LoVo (cell line): ENCODE measurements at regions not wholly inside any gene's neighbourhood (a gene's known extent, or its start where the extent isn't known, plus 50 kb on each side); places are given as distances from the start of the nearest gene placed in this dataset.
A peak's percentile ranks its signal among the peaks of the same experiment; 100 is the strongest.

Experiments used
- DNase-seq: peaks from one replicate; pipeline ENCODE4 v3.0.0-alpha.2; 2016; ENCODE audit warnings: low spot score

DNA sequence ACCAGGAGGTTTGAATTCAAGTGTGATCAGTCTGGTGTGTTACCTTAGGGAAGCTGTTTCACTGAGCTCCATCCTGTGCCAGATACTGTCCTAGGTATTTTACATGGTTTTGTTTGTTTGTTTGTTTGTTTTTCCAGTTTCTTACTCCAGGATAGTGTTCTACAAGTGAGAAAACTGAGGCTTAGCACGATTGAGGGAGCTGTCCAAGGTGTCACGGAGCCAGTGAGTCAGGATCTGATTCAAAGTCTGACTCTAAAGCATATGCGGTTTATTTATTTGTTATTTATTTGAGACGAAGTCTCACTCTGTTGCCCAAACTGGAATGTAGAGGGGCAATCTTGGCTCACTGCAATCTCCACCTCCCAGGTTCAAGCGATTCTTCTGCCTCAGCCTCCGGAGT, 79.7 kb upstream of the GNG2 start:
- no peak for DNase-seq

DNA sequence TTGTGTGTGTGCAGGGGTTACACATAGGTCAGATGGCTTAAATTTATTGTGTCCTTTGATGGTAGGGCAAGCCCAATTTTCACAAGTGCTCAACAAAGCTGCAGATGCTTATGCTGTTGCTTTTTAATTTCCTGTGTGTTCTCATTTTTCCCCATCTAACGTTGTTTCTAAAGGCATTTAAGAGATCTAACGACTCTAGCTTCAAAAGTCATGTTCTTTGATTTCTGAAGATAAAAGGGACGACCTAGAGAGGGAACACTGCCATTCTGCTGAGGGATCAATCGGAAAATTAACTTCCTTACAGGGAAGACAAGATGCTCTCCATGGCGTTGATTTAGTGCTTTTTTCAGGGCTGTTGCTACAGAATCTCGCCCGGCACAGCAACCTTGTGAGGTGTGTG, 79.0 kb upstream of the GNG2 start:
- no peak for DNase-seq

DNA sequence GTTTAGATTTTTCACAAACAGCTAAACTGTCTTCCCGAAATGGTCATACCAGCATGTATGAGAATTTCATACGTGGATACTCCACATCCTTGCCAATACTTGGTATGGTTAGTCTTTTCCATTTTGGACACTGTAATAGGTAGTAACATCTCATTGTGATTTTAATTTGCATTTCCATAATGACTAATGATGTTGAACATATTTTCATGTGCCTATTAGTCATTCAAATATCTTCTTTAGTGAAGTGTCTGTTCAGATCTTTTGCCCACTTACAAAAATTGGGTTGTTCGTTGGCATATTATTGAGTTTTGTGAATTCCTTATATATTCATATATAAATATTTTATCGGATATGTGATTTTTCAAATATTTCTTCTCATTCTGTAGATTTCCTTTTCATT, 78.0 kb upstream of the GNG2 start:
- no peak for DNase-seq

DNA sequence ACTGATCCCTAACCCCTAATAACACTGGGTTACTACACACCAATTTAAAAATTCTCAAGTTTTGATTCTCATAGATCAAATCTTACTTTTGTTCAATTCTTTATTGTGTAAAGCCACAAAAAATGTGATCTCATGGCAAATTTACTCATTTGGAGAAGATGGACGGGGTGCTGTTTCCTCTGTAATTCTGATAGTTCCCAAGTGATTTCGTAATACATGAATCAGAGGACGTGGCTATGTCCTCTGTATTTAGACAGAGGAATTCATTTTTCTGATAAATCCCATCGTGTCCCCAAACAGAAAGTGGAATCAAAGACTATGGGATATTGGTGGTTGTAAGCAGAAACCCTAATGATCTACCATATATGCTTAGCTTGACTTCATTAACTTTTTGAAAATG, 76.6 kb upstream of the GNG2 start:
- DNase-seq: no peak

DNA sequence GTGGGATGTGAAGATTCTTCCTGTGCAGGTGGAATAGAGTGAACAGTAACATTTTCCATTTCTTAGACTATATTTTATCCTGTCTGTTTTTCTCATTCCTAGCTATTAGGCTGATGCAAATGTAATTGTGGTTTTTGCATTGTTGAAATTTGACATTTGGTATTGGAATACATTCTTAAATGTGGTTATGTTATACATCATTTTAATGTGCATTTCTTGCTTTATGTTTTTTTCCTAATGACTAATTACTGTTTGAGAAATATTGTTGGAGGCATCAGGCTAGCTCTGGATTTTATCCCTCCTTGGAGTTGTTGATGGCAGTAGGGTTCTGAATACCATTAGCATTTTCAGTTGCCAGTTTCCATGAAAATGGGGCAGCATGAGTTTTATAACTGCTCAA, 75.9 kb upstream of the GNG2 start:
- no peak for DNase-seq

DNA sequence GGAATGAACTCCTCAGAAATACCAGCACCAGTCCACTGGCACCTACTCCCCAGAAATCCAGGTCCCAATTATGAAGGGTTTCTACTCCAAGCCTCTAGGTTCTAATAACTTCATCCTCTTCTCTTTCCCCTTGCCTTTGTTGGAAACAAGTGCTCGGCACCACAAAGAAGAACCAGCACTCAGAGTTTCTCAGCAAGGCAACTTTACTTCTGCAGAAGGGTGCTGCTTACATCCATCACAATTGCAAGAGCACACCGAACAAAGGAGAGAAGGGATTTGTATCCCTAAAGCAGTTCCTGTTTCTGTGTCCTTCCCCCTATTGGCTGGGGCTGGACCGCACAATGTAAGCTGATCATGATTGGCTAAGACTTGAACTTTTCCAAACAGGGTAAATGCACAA, 74.2 kb upstream of the GNG2 start:
- no peak for DNase-seq

DNA sequence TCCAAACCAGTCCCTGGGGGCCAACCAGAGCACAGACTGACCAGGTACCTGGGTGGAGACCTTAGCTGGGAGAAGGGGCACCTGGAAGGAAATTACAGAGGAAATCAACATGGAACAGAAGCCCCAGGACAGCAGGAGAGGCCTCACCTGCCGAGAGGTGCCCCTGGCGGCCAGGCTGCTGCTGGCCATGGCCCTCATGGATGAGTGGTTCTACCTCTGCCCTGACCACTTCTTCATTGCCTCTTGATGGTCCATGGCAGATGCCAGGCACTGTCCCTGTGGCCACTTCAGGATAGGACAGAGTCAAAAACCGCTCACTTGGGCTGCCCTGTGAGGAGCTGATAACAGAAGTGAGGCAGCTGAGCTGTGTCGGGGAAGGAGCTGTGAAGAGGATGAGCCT, 73.1 kb upstream of the GNG2 start:
- no peak for DNase-seq

DNA sequence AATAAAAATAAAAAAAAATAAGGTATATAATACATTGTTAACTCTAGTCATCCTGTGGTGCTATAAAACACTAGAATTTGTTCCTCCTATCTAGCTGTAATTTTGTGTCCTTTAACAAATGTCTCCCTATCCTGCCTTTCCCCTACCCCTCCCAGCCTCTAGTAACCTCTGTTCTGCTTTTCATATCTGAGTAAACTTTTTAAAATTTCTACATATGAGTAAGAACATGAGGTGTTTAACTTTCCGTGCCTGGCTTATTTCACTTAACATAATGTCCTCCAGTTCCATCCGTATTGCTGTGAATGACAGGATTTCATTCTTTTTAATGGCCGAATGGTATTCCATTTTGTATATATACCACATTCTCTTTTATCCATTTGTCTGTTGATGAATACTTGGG, 71.3 kb upstream of the GNG2 start:
- no peak for DNase-seq

DNA sequence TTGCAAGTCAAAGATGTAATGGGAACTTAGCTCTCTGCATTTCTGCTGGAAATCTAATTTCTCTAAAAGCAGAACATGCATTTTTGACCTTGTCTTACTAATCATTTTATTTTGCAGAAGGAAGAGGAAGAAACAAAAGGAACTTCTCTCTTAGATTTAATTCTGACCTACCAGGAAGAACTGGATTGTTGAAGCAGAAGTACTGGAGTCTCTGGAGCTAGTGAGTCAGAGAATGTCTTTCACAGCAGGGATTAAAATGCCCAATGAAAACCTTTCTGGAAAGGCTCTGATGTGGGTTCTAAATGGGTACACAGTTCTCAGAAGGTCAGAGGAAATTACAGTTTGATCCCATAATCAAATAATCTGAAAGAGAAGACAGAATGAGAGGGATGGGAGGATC, 70.8 kb upstream of the GNG2 start:
- DNase-seq: peak; percentile 17

DNA sequence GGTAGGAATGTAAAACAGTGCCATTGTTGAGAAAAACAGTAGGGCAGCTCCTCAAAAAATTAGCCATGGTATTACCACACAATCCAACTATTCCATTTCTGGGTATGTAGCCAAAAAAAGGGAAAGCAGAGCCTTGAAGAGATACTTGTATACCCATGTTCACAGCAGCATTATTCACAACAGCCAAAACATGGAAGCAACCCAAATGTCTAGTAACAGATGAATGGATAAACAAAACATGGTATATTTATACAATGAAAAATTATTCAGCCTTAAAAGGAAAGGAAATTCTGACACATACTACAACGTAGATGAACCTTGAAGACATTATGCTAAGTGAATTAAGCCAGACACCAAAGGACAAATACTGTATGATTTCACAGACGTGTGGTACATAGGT, 67.6 kb upstream of the GNG2 start:
- DNase-seq: no peak

DNA sequence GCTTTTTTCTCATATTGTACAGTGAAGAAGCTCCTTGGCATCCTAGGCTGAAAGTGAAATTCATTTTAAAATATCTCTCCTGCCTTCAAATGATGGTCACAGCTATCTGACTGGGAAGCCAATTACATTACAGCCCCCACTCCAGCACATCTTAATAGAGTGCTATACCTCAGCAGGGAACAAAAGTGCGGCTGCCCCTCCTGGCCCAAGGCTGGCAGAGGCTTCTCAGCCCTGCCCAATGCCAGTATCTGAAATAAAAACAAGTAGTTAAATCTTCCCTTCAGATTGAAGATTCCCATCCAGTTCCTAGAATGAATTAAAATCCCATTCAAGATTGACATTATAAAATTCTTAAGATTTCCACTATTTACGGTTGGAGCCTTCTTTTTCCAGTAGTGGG, 54.9 kb upstream of the GNG2 start:
- DNase-seq: no peak

DNA sequence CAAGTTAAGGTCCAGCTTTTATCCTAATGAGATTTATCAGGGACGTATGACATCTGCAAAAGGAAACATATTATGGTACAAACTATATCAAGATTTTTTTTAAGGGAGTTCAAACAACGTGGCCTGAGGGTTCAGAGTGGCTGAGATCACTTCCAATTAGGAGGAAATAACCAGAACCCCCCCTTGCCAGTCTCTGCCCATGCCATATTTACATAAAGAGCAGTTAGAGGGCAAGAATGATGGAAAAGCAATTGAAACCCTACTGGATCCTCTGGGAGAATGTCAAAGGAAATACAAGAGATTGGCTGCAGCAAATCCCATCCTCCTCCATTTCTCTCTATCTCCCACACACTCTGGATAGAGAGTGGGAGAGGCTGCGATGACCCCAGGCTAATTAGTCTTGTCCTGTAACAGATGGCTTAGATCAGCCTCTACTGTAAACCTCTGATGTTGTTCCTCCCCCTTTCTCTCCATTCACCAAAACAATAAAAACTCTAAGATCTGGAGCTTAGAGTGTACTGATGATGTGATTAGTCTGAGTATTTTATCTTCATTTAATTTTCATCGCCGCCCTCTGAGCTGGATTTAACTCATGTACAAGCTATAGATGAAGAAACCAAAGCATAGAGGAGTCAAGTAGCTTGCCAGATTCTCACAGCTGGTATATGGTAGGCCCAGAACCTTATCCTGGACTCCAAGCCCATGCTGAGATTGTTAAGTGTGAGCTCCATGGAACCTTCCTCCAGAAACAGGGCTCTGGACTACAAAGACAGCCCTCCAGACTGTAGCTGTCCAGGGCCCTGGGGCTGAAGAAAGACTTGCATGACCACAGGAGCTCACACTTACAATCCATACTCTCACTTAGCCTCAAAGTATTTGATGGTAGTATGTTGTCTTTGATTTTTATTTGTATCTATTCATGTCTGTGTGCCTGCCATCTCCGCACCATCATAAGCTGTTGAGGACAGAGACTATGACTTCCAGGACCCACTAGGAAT, 54.1 kb upstream of the GNG2 start:
- DNase-seq: no peak

DNA sequence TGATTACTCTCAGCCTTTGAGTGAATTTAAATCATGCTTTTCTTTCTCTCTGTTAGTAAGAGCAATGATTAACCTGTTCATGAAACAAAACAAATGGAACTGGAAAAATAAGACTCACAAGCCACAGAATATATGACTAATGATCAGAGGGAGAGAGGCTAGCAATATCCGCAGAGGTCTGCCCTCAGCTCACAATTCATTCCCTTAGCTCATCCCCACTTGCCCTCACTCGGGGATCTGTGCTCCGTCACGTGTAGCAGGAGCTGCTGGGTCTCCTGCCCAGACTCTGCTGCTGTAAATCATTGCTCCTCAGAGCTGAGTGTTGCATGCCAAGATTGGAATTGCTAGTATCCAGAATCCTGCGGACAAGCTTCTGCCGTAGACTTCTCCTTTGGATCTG, 53.1 kb upstream of the GNG2 start:
- DNase-seq: no peak
